PC-9 (cell line): ENCODE measurements at regions not wholly inside any gene's neighbourhood (a gene's known extent, or its start where the extent isn't known, plus 50 kb on each side); places are given as distances from the start of the nearest gene placed in this dataset.
"Not testable (repeated sequence)": the region's sequence is repeated elsewhere in the genome, so short reads cannot be mapped to it uniquely, and the experiment has no call there.

ENCODE experiments used
- BruUV-seq: library from RNA; stranded (reverse); fragments of 400-500 nt; replicated peaks from 2 replicates; lab custom pipeline; 2021; lab: Mats Ljungman, UMichigan
- CTCF ChIA-PET: fragments of 300-600 bp; sonication (Branson Sonifier 250); formaldehyde crosslinking; loops from one replicate; lab custom pipeline; 2022; ENCODE audit warnings: antibody characterized with exemption; lab: Charles Lee
- POLR2A ChIA-PET: fragments of 300-600 bp; sonication (Branson Sonifier 250); formaldehyde crosslinking; loops from one replicate; lab custom pipeline; 2022; ENCODE audit warnings: antibody characterized with exemption; ENCODE audit not compliant: unreplicated experiment; lab: Charles Lee
- DNase-seq, 2 experiments: peaks; one replicate each; pipeline versions ENCODE4 v3.0.0 to v3.0.0-alpha.2; 2015 to 2022; ENCODE audit warnings: mixed read lengths in 1 of 2
- H2AFZ ChIP-seq: fragments of 200-600 bp; sonication (generic); 2 replicates; pipeline ENCODE4 v1.8.1; 2017; ENCODE audit warnings: antibody characterized with exemption
- H3F3A ChIP-seq: fragments of 200-600 bp; sonication (generic); 2 replicates; pipeline ENCODE4 v1.8.1; 2017; ENCODE audit warnings: antibody characterized with exemption, mild to moderate bottlenecking, low read depth; ENCODE audit not compliant: insufficient read depth
- H3K27ac ChIP-seq: fragments of 200-600 bp; sonication (generic); 2 replicates; pipeline ENCODE4 v1.6.1; 2016; ENCODE audit warnings: mixed run types
- H3K27me3 ChIP-seq: fragments of 200-600 bp; sonication (generic); 2 replicates; pipeline ENCODE4 v1.6.1; 2016; ENCODE audit warnings: low read depth, mixed run types; ENCODE audit not compliant: insufficient read depth
- H3K36me3 ChIP-seq: fragments of 200-600 bp; sonication (generic); 2 replicates; pipeline ENCODE4 v1.6.1; 2016; ENCODE audit warnings: low read depth, mixed run types
- H3K4me1 ChIP-seq: fragments of 200-600 bp; sonication (generic); replicated peaks from 2 replicates; pipeline ENCODE4 v1.6.1; 2016; ENCODE audit warnings: mixed run types; ENCODE audit not compliant: insufficient read depth
- H3K4me2 ChIP-seq: fragments of 200-600 bp; sonication (generic); 2 replicates; pipeline ENCODE4 v1.6.1; 2017; ENCODE audit warnings: mixed run types
- H3K4me3 ChIP-seq: fragments of 200-600 bp; sonication (generic); 2 replicates; pipeline ENCODE4 v1.6.1; 2016; ENCODE audit warnings: mixed run types
- H3K79me2 ChIP-seq: fragments of 200-600 bp; sonication (generic); 2 replicates; pipeline ENCODE4 v1.6.1; 2017; ENCODE audit warnings: low read depth, mixed run types
- H3K9me2 ChIP-seq: fragments of 200-600 bp; sonication (generic); 2 replicates; pipeline ENCODE4 v1.8.1; 2017; ENCODE audit warnings: mild to moderate bottlenecking; ENCODE audit not compliant: insufficient read depth
- H3K9me3 ChIP-seq: fragments of 200-600 bp; sonication (generic); 2 replicates; pipeline ENCODE4 v1.8.1; 2016; ENCODE audit warnings: low read depth; ENCODE audit not compliant: insufficient read depth
- H4K20me1 ChIP-seq: fragments of 200-600 bp; sonication (generic); 2 replicates; pipeline ENCODE4 v1.8.1; 2017; ENCODE audit not compliant: insufficient read depth
- CTCF ChIP-seq: fragments of 200-600 bp; sonication (generic); conservative IDR thresholded peaks from 2 replicates; pipeline ENCODE4 v1.6.1; 2017; ENCODE audit warnings: mixed run types, antibody characterized with exemption, mild to moderate bottlenecking, moderate library complexity
- EZH2 ChIP-seq: fragments of 200-600 bp; sonication (generic); IDR thresholded peaks from 2 replicates; pipeline ENCODE4 v1.8.0; 2017; ENCODE audit warnings: antibody characterized with exemption, low read depth
- intact Hi-C: fragments of 100-400 bp; cut with micrococcal nuclease; formaldehyde crosslinking; loops from one replicate; pipeline ENCODE4 v1.10.0; 2022; ENCODE audit not compliant: unreplicated experiment

DNA sequence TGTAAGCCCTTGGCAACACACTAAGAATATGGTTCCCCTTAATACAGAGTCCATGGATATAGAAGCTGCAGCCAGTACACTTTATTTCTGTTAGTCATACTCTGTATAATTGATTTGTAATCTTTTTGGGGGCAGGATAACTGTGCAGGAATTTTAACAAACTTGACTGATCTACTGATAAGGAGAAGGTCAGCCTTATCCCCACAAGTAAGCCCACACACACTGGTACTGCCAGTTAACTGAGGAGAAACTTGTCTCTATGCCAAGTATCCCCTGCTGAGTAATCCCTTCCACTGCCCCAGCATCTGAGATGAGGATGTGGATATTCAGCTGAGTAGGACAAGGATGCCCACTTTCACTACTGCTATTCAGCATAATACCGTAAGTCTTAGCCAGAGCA is 154.9 kb upstream of the CXXC4 start:
- H3K4me1 ChIP-seq, result no peaks in the 10 kb centered on the region
- no peak overlapping the region for H3K27ac ChIP-seq
- H3K4me3 ChIP-seq, result no peak overlapping the region
- intact Hi-C loops, result no loop called here
- H3K36me3 ChIP-seq, result no peaks in the 10 kb centered on the region
- CTCF ChIA-PET, result no interaction called here
- H3K9me3 ChIP-seq, result no peaks in the 10 kb centered on the region
- no peak overlapping the region for H3K4me2 ChIP-seq
- POLR2A ChIA-PET, result interaction anchor here (0.7 kb wide), 1 partner anchor 480 kb away, joined by 5 read pairs; no protein-coding TSS in a partner anchor
- no TSS peak for BruUV-seq
- no peaks in the 10 kb centered on the region for H3K79me2 ChIP-seq
- TF ChIP-seq EZH2 (no peak), CTCF (no peak)
- no peaks in the 10 kb centered on the region for H3K9me2 ChIP-seq
- H2AFZ ChIP-seq, result no peak overlapping the region
- no peaks in the 10 kb centered on the region for H4K20me1 ChIP-seq
- DNase-seq, result no peak
- no peaks in the 10 kb centered on the region for H3K27me3 ChIP-seq
- H3F3A ChIP-seq, result no peaks in the 10 kb centered on the region

DNA sequence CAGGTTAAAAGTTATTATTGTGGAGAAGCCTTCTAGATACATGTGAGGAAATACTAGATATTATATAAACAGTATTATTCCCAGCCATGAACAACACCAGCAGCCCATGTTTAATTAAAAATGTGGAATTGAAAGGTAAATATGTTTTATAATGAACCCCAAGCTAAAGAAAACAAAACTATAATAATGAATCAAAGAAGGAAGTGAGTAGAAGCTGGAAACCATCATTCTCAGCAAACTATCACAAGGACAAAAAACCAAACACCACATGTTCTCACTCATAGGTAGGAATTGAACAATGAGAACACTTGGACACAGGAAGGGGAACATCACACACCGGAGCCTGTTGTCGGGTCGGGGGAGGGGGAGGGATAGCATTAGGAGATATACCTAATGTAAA is 167.6 kb upstream of the CXXC4 start:
- H3K9me3 ChIP-seq, H3K79me2 ChIP-seq, H3K4me1 ChIP-seq, intact Hi-C loops, BruUV-seq, POLR2A ChIA-PET, H3K4me3 ChIP-seq, H3K27ac ChIP-seq, H3F3A ChIP-seq, H2AFZ ChIP-seq, H3K4me2 ChIP-seq, H3K27me3 ChIP-seq, H3K9me2 ChIP-seq, DNase-seq, H4K20me1 ChIP-seq, H3K36me3 ChIP-seq: not testable (repeated sequence)
- CTCF ChIA-PET, result interaction anchor here (0.6 kb wide), 1 partner anchor 437 kb away, joined by 5 read pairs; no protein-coding TSS in a partner anchor

DNA sequence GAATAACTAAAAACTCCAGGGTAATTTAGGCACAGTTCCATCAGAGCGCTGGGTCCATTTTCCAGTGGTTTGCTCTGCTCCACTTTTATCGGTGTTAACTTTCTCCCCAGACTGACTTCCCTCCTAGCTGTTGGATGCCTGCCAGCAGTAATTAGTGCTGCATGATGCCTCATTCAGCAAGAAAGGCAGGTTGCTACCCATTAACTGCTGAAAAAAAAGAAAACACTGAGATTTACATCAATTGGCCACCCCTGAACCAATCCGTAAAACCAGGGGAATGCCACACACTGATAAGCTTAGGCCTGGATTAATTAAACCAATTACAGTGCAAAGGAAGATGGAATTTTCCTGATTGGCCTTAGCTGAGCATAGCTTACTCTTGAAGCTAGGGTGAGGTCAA is 182.4 kb upstream of the CXXC4 start:
- CTCF ChIA-PET, result no interaction called here
- intact Hi-C loops, result no loop called here
- TF ChIP-seq CTCF (no peak), EZH2 (no peak)
- Histone ChIP-seq H3K27ac (no peak overlapping the region), H3K4me2 (no peak overlapping the region), H3K4me3 (no peak overlapping the region), H3K4me1 (no peaks in the 10 kb centered on the region), H2AFZ (no peak overlapping the region), H3K36me3 (no peaks in the 10 kb centered on the region), H4K20me1 (no peaks in the 10 kb centered on the region), H3K79me2 (no peaks in the 10 kb centered on the region), H3K9me3 (no peaks in the 10 kb centered on the region), H3K9me2 (no peaks in the 10 kb centered on the region), H3F3A (no peaks in the 10 kb centered on the region), H3K27me3 (no peaks in the 10 kb centered on the region)
- DNase-seq, result no peak
- POLR2A ChIA-PET, result no interaction called here
- no TSS peak for BruUV-seq

DNA sequence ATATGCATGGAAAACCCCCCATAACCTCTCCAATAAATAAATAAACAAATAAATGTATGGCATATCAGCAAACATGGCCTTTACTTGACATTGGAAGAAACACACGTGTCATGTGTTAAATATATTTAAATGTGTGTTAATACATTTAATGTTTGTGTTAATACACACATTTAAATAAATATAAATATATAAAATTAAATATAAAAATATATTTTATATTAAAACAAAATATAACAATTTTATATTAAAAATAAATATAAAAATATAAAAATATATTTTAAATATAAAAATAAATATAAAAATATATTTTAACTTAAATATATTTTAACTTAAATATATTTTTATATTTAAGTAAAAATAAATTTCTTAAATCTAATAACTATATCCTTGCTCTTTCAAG is 187.6 kb upstream of the CXXC4 start:
- H2AFZ ChIP-seq, result no peak overlapping the region
- H3K79me2 ChIP-seq, result no peaks in the 10 kb centered on the region
- no peaks in the 10 kb centered on the region for H3K9me2 ChIP-seq
- intact Hi-C loops, result no loop called here
- ChIA-PET CTCF (no interaction called here), POLR2A (no interaction called here)
- TF ChIP-seq EZH2 (no peak), CTCF (no peak)
- H3K4me3 ChIP-seq, result no peak overlapping the region
- no peaks in the 10 kb centered on the region for H3K9me3 ChIP-seq
- no peaks in the 10 kb centered on the region for H4K20me1 ChIP-seq
- BruUV-seq, result no TSS peak
- H3K36me3 ChIP-seq, result no peaks in the 10 kb centered on the region
- DNase-seq, result no peak
- no peaks in the 10 kb centered on the region for H3K27me3 ChIP-seq
- no peaks in the 10 kb centered on the region for H3F3A ChIP-seq
- no peak overlapping the region for H3K4me2 ChIP-seq
- no peak overlapping the region for H3K27ac ChIP-seq
- H3K4me1 ChIP-seq, result no peaks in the 10 kb centered on the region
